NCI-H146 treated with DMSO at 0.1 percent for 48 hours (cell line): ENCODE measurements at regions not wholly inside any gene's neighbourhood (a gene's known extent, or its start where the extent isn't known, plus 50 kb on each side); places are given as distances from the start of the nearest gene placed in this dataset.

Source experiments
- DNase-seq: peaks from one replicate; lab custom pipeline; 2025; ENCODE audit not compliant: unreplicated experiment; lab: John Stamatoyannopoulos, UW

DNA sequence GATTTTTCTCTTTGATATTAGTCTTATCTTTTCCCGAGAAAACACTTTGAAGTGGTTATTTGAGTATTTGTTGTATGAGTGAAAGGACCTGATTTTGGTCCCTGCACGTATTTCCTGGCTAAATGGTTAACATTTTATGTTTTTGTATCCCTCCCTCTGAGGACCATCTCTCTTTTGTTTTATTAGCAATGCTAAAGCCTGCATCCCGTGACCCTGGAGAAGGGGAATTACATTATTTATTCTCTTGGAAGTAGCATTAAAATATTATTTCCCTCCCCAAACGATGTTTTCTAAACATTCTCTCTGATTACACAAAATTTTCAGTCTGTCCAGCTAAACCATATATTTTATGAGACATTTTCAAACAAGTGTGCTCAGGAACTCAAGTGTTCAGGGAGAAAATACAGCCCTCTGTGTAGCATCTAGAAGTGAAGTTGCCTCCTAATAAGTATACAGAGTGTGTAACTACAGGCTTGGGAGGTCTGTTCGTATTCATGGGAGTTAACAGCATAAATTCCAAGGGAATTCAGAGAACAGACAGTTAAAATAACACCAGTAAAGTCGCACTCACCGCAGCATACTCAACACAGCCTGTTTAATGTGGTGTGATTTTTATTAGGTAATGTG, 163.8 kb upstream of the NPVF start:
- no peak for DNase-seq

DNA sequence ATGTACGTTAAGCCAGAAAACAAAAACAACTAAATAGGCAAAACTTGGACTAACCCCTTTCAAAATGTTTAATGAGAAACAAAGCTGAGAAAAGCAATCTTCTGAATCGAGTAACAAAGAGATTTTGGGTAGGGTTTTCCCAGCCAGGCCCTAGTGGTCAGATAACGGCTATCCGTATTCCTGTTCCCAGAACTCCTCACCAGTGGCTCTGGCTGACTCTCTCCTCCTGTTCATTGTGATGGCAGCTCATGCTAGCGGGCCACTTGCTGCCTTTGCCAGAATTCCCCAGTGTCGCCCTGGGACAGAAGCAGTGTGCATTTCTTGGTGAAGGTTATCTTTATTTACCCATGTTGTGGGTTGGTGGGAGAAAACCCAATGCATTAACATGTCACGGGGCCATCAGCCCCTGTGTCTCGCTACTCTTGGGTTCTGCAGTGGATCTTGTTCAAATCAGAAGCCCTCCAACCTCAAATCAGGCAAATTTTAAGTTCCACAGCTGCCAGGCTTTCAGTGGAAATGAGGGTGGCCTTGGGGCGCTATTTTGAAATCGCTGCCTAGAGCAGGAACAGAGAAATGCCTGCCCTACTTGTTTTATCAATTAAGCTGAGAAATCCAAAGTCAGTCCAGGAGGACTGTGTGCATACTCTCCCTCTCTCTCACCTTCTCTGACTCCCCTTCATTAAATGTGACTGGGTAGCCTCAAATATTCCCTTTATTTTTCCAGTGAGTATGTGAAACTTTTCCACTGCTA, 164.5 kb upstream of the NPVF start:
- DNase-seq, result no peak

- no peak for DNase-seq
These were observed 167.7 kb upstream of the NPVF start for GRCh38 chr7:25395976-25396375.

DNA sequence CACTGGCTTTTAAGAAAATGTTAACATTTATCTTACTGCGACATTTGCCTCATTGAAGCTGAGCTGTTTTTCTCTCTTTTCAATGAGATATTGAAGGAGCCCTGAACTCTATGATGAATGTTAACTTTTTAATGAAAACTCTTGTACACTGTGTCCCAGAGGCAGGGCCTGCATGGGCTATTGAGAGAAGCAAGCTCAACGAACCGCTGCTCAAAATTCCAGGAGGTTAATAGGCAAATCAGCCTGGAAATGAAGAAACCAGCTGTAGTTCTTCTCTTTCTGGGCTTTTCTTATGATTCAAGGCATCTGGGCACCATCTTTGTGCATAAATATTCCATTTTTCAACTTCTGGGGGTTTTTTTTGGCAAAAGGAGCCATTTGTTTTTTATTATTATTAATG, 168.4 kb upstream of the NPVF start:
- no peak for DNase-seq

DNA sequence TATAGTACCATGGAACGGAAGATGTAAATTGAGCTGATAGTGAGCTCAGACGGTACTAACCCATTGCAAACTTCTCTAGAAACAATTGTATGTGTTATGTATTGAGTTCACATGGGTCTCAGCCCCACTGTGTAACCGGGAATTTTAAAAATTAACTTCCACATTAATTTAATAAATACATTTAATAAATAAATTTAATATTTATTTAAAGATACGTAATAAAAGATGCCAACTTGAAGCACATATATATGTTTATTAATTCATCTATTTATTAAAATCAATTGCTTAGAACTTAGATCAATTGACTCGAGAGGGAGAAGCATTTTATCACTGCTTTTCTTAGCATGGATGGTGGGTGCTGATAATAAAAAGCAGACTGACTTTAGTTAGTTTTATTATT, 170.1 kb upstream of the NPVF start:
- DNase-seq, result no peak

GRCh38 chr7:25399000-25399750, 170.9 kb upstream of the NPVF start:
- DNase-seq, result peak; percentile 5

DNA sequence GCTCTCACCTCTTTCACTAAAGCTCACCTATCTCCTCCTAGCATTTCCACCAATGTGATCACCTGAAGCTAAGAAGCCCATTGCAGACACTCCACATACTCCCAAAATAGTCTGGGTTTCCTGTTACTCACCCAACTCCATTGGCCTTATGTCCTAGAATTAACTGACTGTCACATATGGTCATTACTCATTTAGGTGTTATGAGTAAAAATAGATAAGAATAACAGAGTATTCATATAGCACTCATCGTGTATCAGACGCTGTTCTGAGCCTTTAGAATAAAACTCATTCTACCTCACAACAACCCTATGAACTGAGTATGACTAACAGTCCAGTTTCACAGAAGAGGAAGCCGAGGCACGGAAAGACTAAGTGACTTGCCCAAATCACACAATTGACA, 174.2 kb upstream of the NPVF start:
- no peak for DNase-seq

GRCh38 chr7:25405736-25406135, 177.4 kb upstream of the NPVF start:
- no peak for DNase-seq

- DNase-seq, result no peak
These were observed 178.8 kb upstream of the NPVF start for GRCh38 chr7:25407053-25407452.

GRCh38 chr7:25408012-25408687, 179.9 kb upstream of the NPVF start:
- DNase-seq, result no peak

- no peak for DNase-seq
These were observed 180.6 kb upstream of the NPVF start for GRCh38 chr7:25408876-25409275.

DNA sequence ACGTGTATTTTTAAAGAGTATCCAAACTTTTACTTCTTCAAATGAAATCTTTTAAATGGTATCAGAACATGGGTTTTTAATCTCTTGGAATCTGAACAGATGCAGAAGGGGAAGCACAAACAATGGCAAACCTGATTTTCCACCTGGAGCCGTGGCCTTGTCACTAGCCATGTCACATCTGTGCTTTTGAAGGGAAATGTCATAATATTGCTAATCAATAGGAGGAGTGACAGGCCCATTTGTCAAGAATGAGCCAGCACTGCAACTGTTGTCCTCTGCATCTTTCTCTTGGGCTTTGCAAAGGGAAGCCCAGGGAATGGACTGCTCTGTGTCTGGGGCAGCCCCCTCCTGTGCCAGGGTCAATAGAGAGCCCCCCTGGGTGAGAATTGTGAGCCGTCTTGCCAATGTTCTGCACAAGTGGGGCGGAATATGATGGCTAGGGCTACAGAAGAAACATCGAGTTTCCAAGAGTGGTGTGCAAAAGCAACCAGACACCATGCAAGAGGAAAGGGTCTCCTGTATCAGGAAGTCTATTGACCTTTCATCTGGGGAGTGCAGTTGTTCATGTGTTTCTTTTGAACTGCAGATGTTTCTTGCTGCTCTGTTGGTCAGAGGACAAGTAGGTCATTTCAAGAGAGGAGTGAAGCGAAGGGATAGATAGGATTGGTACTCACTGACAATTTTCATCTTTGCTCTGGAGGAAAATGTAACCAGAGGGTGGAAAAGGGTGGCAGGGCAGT, 181.8 kb upstream of the NPVF start:
- DNase-seq, result no peak

DNA sequence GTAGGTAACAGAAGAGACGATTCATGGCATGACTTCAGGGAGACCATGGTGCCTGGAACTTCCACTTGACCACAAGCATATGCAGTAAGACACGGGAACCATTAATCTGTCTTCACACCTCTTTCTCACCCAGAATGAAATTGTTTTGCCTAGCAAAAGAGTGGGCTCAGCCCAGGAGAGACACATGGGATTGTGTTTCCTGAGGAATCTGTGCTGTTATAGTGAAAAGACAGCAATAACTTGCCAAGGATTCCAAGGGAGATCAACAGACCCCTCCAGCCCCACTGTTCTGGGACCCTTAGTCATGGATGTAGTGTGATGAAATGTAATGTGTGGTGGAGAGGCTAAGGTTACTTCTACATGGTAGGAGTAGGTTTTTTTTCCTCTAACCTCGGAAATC, 192.5 kb upstream of the NPVF start:
- DNase-seq, result no peak

GRCh38 chr7:25424113-25424512, 195.8 kb upstream of the NPVF start:
- DNase-seq, result no peak

GRCh38 chr7:25424855-25425254, 196.6 kb upstream of the NPVF start:
- DNase-seq, result no peak

GRCh38 chr7:25427721-25428120, 199.4 kb upstream of the NPVF start:
- no peak for DNase-seq

DNA sequence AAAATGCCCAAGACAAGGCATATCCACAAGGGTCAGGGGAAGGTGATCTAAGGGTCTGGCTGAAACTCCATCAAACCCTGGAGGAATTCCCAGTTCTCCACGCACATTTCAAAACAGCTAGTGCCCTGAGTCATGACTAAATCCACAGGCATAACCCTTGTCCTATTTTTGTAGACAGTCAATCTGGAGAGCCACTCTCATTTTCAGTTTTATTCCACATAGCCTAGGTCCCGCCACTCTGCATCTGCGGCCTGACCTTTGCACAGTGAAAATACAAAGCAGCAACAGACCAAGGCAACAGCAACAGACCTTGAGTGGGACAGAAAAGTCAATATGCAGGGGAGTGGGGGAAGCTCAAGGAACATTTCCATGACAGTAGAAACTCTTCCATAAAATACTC, 201.4 kb upstream of the NPVF start:
- DNase-seq, result no peak

GRCh38 chr7:25430200-25430931, 202.1 kb upstream of the NPVF start:
- no peak for DNase-seq

DNA sequence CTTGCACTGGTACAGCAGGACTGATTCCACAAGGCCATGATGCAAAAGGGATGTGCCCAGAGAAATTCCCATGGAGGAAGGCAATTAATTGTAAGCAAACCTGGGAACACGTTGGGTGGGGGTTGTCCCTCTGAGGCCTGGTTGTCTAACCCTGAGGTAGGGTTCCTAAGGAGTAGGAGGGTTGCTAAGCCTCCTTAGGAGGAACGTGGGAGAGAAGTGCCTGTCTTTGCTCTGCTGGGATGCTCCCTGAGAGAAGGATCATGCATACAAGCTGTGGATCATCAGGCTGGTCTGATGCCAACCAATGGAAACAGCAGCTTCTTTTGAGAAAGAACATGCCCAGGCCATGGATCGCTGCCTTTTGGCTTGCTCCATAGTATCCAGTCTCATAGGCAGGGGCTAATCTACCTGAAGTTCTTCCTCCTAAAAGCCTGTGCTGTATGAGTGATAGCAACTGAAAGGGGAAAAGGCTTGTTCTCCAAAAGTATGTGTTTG, 203.7 kb upstream of the NPVF start:
- no peak for DNase-seq

- DNase-seq, result no peak
These were observed 204.5 kb upstream of the NPVF start for GRCh38 chr7:25432807-25433206.
